LNCaP clone FGC (cell line): ENCODE measurements at regions not wholly inside any gene's neighbourhood (a gene's known extent, or its start where the extent isn't known, plus 50 kb on each side); places are given as distances from the start of the nearest gene placed in this dataset.

Experiments
- DNase-seq: peaks from one replicate; pipeline ENCODE4 v3.0.0-alpha.2; 2011; ENCODE audit warnings: low read depth
- H3K4me3 ChIP-seq: 2 replicates; pipeline ENCODE4 v1.5.1; 2011; ENCODE audit warnings: mild to moderate bottlenecking, low read depth, low read length, control low read depth
- TF ChIP-seq, protein P1 (sequence below): IDR thresholded peaks from 2 replicates; pipeline ENCODE4 v1.5.1; 2012; ENCODE audit warnings: mild to moderate bottlenecking; ENCODE audit not compliant: control insufficient read depth, insufficient read depth; ENCODE audit errors: extremely low read depth

DNA sequence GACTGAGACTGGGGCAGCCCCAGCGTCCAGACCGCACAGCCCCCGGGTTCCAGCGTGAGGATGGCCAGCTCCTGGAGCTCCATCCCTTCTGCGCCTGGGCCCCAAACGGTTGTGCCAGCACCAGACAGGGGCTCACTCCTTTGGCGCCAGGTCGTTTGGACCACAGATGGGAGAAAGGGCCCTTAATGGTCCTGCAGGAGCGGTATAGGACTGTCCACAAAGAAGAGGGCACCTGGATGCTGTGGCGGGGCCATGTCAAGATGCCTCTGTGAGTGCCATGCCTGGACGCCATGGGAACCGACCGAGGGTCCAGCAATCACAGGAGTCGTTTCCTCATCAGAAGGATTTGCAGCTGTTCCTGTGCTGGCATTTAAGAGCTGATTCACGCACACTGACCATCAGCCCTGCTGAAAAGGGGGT is 82.7 kb downstream of the DLL1 start:
- TF ChIP-seq, protein P1, sequence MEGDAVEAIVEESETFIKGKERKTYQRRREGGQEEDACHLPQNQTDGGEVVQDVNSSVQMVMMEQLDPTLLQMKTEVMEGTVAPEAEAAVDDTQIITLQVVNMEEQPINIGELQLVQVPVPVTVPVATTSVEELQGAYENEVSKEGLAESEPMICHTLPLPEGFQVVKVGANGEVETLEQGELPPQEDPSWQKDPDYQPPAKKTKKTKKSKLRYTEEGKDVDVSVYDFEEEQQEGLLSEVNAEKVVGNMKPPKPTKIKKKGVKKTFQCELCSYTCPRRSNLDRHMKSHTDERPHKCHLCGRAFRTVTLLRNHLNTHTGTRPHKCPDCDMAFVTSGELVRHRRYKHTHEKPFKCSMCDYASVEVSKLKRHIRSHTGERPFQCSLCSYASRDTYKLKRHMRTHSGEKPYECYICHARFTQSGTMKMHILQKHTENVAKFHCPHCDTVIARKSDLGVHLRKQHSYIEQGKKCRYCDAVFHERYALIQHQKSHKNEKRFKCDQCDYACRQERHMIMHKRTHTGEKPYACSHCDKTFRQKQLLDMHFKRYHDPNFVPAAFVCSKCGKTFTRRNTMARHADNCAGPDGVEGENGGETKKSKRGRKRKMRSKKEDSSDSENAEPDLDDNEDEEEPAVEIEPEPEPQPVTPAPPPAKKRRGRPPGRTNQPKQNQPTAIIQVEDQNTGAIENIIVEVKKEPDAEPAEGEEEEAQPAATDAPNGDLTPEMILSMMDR = no peak
- no peak for DNase-seq
- H3K4me3 ChIP-seq = no peak overlapping the region

DNA sequence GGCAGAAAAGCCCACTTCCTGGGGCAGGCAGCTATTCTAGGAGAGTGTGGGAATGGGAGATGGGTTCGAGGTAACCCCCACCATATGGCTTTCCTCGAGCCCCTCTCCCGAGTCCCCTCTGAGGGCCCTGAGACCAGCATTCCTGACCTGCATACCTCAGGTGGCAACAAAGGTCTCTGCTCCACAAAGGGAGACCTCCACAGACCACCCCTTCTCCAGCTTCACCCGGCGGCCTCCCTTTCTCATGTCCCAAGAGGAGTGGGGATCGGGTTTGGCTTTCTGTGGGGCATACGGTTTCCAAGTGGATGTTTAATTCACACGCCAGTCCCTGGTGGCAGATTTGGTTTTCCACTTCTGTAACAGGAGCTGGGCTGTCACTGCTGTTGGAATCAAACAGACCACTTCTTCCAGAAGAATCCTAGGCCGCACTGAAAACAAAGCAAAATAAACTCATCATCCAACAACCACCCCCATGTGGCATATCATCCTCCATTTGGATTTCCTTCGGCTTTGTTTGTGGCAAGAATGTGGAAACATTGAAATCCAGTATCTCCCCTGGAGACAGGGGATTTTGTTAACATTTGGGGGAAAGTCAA is 83.2 kb downstream of the DLL1 start:
- TF ChIP-seq, protein P1 = no peak
- DNase-seq = no peak
- no peak overlapping the region for H3K4me3 ChIP-seq

DNA sequence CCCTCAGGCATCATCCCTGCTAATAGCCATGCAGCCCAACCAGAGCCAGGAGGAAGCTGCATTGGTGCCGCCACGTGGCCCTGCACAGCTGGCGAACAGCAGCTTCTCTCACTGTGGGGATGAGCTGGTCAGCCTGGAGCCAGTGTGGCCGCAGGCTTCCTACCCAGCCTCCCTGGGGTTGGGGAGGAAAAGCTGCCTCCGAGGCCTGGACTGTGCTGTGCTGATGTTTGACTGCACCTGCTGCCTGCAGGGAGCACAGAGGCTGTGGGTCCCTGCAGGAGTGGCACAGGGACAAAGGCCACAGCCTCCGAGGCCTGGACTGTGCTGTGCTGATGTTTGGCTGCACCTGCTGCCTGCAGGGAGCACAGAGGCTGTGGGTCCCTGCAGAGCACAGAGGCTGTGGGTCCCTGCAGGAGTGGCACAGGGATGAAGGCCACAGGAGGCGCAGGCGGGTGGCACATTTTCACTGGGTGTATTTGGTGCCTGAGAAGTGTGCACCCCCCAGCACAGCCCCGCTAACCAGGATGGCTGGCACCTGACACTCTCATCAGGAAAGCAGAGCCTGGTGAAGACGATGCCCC is 83.9 kb downstream of the DLL1 start:
- no peak for DNase-seq
- TF ChIP-seq, protein P1 = no peak
- no peak overlapping the region for H3K4me3 ChIP-seq

DNA sequence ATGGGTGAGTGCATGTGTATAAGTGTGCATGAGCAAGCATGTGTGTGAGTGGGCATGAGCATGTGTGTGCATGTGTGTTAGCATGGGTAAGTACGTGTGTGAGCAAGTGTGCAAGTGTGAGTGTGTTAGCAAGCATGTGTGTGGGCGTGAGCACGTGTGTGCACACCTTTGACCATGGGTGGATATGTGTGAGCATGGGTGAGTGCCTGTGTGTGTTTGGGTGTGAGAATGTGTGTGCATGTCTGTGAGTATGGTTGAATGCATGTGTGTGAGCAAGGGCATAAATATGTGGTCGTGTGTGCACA is 84.6 kb downstream of the DLL1 start:
- no peak for DNase-seq
- TF ChIP-seq, protein P1 = no peak
- no peak overlapping the region for H3K4me3 ChIP-seq

DNA sequence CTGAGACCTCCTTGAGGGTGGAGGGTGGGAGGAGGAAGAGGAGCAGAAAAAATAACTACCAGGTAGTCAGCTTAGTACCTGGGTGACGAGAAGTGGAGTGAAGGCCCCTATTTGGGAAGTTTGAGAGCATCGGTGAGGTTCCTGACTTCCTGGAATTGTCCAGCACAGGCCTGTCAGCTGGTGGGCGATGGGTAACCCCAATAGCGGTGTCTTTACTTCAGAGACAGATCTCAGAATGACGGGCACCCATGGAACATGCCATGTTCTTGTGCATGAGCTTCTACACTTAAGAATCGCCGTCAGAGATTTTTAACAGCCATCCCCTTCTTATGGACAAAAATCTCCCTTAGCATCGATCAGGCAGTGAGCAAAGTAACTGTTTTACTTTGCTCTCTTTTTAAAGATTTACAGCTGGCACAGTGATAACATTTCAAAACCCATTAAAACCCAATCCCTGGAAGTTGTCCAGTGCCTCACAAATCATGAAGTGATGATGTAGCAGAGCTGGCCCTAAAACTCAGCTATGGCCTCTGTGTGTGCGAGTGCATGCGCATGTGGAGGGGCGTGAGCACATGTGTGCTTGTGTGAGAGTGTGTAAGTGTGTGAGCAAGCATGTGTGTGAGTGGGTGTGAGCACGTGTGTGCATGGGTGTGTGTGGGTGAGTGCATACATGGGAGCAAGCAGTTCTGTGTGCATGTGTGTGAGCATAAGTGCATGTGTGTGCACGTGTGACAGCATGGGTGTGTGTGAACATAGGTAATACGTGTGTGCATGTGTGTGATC is 85.2 kb downstream of the DLL1 start:
- TF ChIP-seq, protein P1 = no peak
- no peak overlapping the region for H3K4me3 ChIP-seq
- DNase-seq = no peak

DNA sequence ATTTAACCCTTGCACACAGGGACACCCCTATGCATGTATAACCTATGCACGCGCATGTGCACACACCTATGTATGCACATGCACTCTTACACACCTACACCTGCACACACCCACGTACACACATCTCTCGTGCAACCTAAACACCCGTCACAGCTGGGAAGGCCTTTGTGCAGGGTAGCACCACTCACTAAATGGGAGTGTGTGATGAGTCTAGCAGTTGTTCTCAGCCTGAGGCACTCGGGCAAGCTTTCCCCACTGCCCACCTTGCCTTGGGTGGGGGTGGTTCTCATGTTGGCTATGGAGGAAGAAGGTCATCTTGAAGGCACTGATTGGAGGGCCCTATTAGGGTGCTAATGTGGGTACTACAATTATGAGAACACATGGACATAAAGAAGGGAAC is 85.8 kb downstream of the DLL1 start:
- no peak overlapping the region for H3K4me3 ChIP-seq
- TF ChIP-seq, protein P1 = no peak
- DNase-seq = no peak
